ENCODE measurements at regions not wholly inside any gene's neighbourhood (a gene's known extent, or its start where the extent isn't known, plus 50 kb on each side); places are given as distances from the start of the nearest gene placed in this dataset.
"Not testable (repeated sequence)": the region's sequence is repeated elsewhere in the genome, so short reads cannot be mapped to it uniquely, and the experiment has no call there.

GRCh38 chr17:15856191-15856590 lies 88.7 kb upstream of the ADORA2B start:
- DNase-seq; ATAC-seq (ENCODE audit: poor library complexity); intact Hi-C loops (cut with DNase I): not testable (repeated sequence)

GRCh38 chr17:15856745-15857144 lies 88.2 kb upstream of the ADORA2B start:
- ATAC-seq (ENCODE audit: poor library complexity); DNase-seq; intact Hi-C loops (cut with DNase I): not testable (repeated sequence)

GRCh38 chr17:15858082-15858481 lies 86.8 kb upstream of the ADORA2B start:
- intact Hi-C loops (cut with DNase I); ATAC-seq (ENCODE audit: poor library complexity); DNase-seq: not testable (repeated sequence)

GRCh38 chr17:15860774-15861173 lies 84.2 kb upstream of the ADORA2B start:
- intact Hi-C loops (cut with DNase I); ATAC-seq (ENCODE audit: poor library complexity); DNase-seq: not testable (repeated sequence)

GRCh38 chr17:15864061-15864460 lies 80.9 kb upstream of the ADORA2B start:
- ATAC-seq (ENCODE audit: poor library complexity); DNase-seq; intact Hi-C loops (cut with DNase I): not testable (repeated sequence)

GRCh38 chr17:15864472-15864871 lies 80.5 kb upstream of the ADORA2B start:
- DNase-seq; intact Hi-C loops (cut with DNase I); ATAC-seq (ENCODE audit: poor library complexity): not testable (repeated sequence)

GRCh38 chr17:15866015-15866414 lies 78.9 kb upstream of the ADORA2B start:
- ATAC-seq (ENCODE audit: poor library complexity); DNase-seq; intact Hi-C loops (cut with DNase I): not testable (repeated sequence)

- intact Hi-C loops (cut with DNase I); ATAC-seq (ENCODE audit: poor library complexity); DNase-seq: not testable (repeated sequence)
These were observed 77.6 kb upstream of the ADORA2B start for GRCh38 chr17:15867331-15867730.

- DNase-seq; ATAC-seq (ENCODE audit: poor library complexity); intact Hi-C loops (cut with DNase I): not testable (repeated sequence)
These were observed 75.1 kb upstream of the ADORA2B start for GRCh38 chr17:15869868-15870267.

- ATAC-seq (ENCODE audit: poor library complexity); intact Hi-C loops (cut with DNase I); DNase-seq: not testable (repeated sequence)
These were observed 72.3 kb upstream of the ADORA2B start for GRCh38 chr17:15872677-15873076.

- ATAC-seq (ENCODE audit: poor library complexity); intact Hi-C loops (cut with DNase I); DNase-seq: not testable (repeated sequence)
These were observed 66.9 kb upstream of the ADORA2B start for GRCh38 chr17:15877882-15878500.

- ATAC-seq (ENCODE audit: poor library complexity) (no peak), DNase-seq (no peak)
- intact Hi-C loops (cut with DNase I): no loop called here
These were observed 62.7 kb upstream of the ADORA2B start for GRCh38 chr17:15882058-15882720.

- ATAC-seq (ENCODE audit: poor library complexity) (no peak), DNase-seq (no peak)
- intact Hi-C loops (cut with DNase I): no loop called here
These were observed 62.2 kb upstream of the ADORA2B start for GRCh38 chr17:15882777-15883176.

GRCh38 chr17:15883617-15884111 lies 61.3 kb upstream of the ADORA2B start:
- no peak for ATAC-seq (ENCODE audit: poor library complexity)
- intact Hi-C loops (cut with DNase I): no loop called here
- no peak for DNase-seq

GRCh38 chr17:15884731-15885130 lies 60.2 kb upstream of the ADORA2B start:
- DNase-seq (no peak), ATAC-seq (ENCODE audit: poor library complexity) (no peak)
- intact Hi-C loops (cut with DNase I): no loop called here

GRCh38 chr17:15885770-15886169 lies 59.2 kb upstream of the ADORA2B start:
- DNase-seq (no peak), ATAC-seq (ENCODE audit: poor library complexity) (no peak)
- intact Hi-C loops (cut with DNase I): no loop called here

- intact Hi-C loops (cut with DNase I): no loop called here
- ATAC-seq (ENCODE audit: poor library complexity): no peak
- no peak for DNase-seq
These were observed 58.7 kb upstream of the ADORA2B start for GRCh38 chr17:15886221-15886620.

- DNase-seq: peak; percentile 50
- no peak for ATAC-seq (ENCODE audit: poor library complexity)
- intact Hi-C loops (cut with DNase I): no loop called here
These were observed 58.1 kb upstream of the ADORA2B start for GRCh38 chr17:15886804-15887203.

GRCh38 chr17:15888436-15888835 lies 56.5 kb upstream of the ADORA2B start:
- ATAC-seq (ENCODE audit: poor library complexity) (no peak), DNase-seq (no peak)
- intact Hi-C loops (cut with DNase I): no loop called here

- intact Hi-C loops (cut with DNase I): no loop called here
- ATAC-seq (ENCODE audit: poor library complexity) (no peak), DNase-seq (no peak)
These were observed 54.5 kb upstream of the ADORA2B start for GRCh38 chr17:15890279-15890892.

All from Right ventricle myocardium superior (tissue), 1 donor.